Neural cell (in vitro differentiated cells): ENCODE measurements at regions not wholly inside any gene's neighbourhood (a gene's known extent, or its start where the extent isn't known, plus 50 kb on each side); places are given as distances from the start of the nearest gene placed in this dataset.

Experiments
- CTCF ChIP-seq: fragments of 450-650 bp; IDR thresholded peaks from 2 replicates; pipeline ENCODE4 v1.5.1; 2014; ENCODE audit warnings: antibody characterized with exemption, mild to moderate bottlenecking, moderate library complexity; ENCODE audit not compliant: poor library complexity, severe bottlenecking
- POLR2AphosphoS5 ChIP-seq: IDR thresholded peaks from 2 replicates; pipeline ENCODE4 v1.6.1; 2012
- RAD21 ChIP-seq: fragments of 450-650 bp; conservative IDR thresholded peaks from 2 replicates; pipeline ENCODE4 v1.6.1; 2014; ENCODE audit warnings: antibody characterized with exemption, mild to moderate bottlenecking, moderate library complexity

GRCh38 chr6:1009103-1009502, 302.8 kb upstream of the FOXQ1 start:
- TF ChIP-seq CTCF, result no peak
- TF ChIP-seq POLR2AphosphoS5, result no peak
- TF ChIP-seq RAD21, result no peak
